ENCODE measurements at regions not wholly inside any gene's neighbourhood (a gene's known extent, or its start where the extent isn't known, plus 50 kb on each side); places are given as distances from the start of the nearest gene placed in this dataset.
"Not testable (repeated sequence)": the region's sequence is repeated elsewhere in the genome, so short reads cannot be mapped to it uniquely, and the experiment has no call there.

GRCh38 chr3:43236008-43236407 lies 50.3 kb upstream of the SNRK start:
- Mint-ChIP-seq H3K4me3 (no peak overlapping the region), H3K9me3 (no peaks in the 10 kb centered on the region), H3K4me1 (ENCODE audit: low read depth in 2 of 2) (peaks cover 0 to 4% of the 10 kb centered on the region in 2 donors), H3K27ac (no peak overlapping the region), H3K27me3 (no peaks in the 10 kb centered on the region), H3K36me3 (ENCODE audit: insufficient read depth) (no peaks in the 10 kb centered on the region)
- ATAC-seq (replicated peaks) (no peak), DNase-seq (no peak)

- Mint-ChIP-seq H3K36me3 (ENCODE audit: insufficient read depth) (no peaks in the 10 kb centered on the region), H3K27ac (peak overlapping the region in 1 of 2 donors; percentile 84)
- DNase-seq, result no peak
Measured at GRCh38 chr3:43233062-43233461, 53.3 kb upstream of the SNRK start.

GRCh38 chr3:43231276-43232000 lies 54.9 kb upstream of the SNRK start:
- Mint-ChIP-seq H3K36me3 (ENCODE audit: insufficient read depth) (peaks cover 3% of the 10 kb centered on the region), H3K4me1 (ENCODE audit: low read depth in 2 of 2) (peaks cover 0 to 2% of the 10 kb centered on the region in 2 donors), H3K4me3 (no peak overlapping the region), H3K9me3 (peaks cover 6 to 7% of the 10 kb centered on the region in 2 donors), H3K27me3 (no peaks in the 10 kb centered on the region), H3K27ac (no peak overlapping the region)
- DNase-seq (no peak), ATAC-seq (replicated peaks) (no peak)

More at GRCh38 chr3:43233062-43233461, 53.3 kb upstream of the SNRK start:
- H3K4me1 Mint-ChIP-seq (ENCODE audit: low read depth in 2 of 2), result peaks cover 0 to 4% of the 10 kb centered on the region in 2 donors
- H3K9me3 Mint-ChIP-seq, result peaks cover 3% of the 10 kb centered on the region in 2 donors
- no peaks in the 10 kb centered on the region for H3K27me3 Mint-ChIP-seq
- ATAC-seq (replicated peaks), result no peak
- no peak overlapping the region for H3K4me3 Mint-ChIP-seq

GRCh38 chr3:43229865-43230264 lies 56.5 kb upstream of the SNRK start:
- H3K27ac Mint-ChIP-seq; H3K27me3 Mint-ChIP-seq; H3K4me3 Mint-ChIP-seq; H3K36me3 Mint-ChIP-seq (ENCODE audit: insufficient read depth); H3K9me3 Mint-ChIP-seq; DNase-seq; H3K4me1 Mint-ChIP-seq (ENCODE audit: low read depth in 2 of 2); ATAC-seq (replicated peaks): not testable (repeated sequence)

- H3K27ac Mint-ChIP-seq; H3K9me3 Mint-ChIP-seq; ATAC-seq (replicated peaks); DNase-seq; H3K36me3 Mint-ChIP-seq (ENCODE audit: insufficient read depth); H3K27me3 Mint-ChIP-seq; H3K4me3 Mint-ChIP-seq: not testable (repeated sequence)
- peaks cover 15 to 21% of the 10 kb centered on the region in 2 donors for H3K4me1 Mint-ChIP-seq (ENCODE audit: low read depth in 2 of 2)
Measured at GRCh38 chr3:43227685-43228084, 58.7 kb upstream of the SNRK start.

- Mint-ChIP-seq H3K4me1 (ENCODE audit: low read depth in 2 of 2) (peaks cover 22% of the 10 kb centered on the region in 2 donors), H3K9me3 (peaks cover 6 to 7% of the 10 kb centered on the region in 2 donors), H3K27ac (peak overlapping the region; percentile 20 to 55), H3K27me3 (no peaks in the 10 kb centered on the region), H3K4me3 (peak overlapping the region in 1 of 2 donors; percentile 2), H3K36me3 (ENCODE audit: insufficient read depth) (peaks cover 3% of the 10 kb centered on the region)
- ATAC-seq (replicated peaks) (peak; percentile 62), DNase-seq (no peak)
Measured at GRCh38 chr3:43224405-43225073, 61.8 kb upstream of the SNRK start.

GRCh38 chr3:43223670-43224364 lies 62.5 kb upstream of the SNRK start:
- ATAC-seq (replicated peaks), result no peak
- Mint-ChIP-seq H3K36me3 (ENCODE audit: insufficient read depth) (peaks cover 3% of the 10 kb centered on the region), H3K4me1 (ENCODE audit: low read depth in 2 of 2) (peaks cover 22% of the 10 kb centered on the region in 2 donors), H3K27me3 (no peaks in the 10 kb centered on the region), H3K9me3 (peaks cover 6 to 7% of the 10 kb centered on the region in 2 donors), H3K4me3 (no peak overlapping the region), H3K27ac (peak overlapping the region; percentile 20 to 55)
- no peak for DNase-seq

GRCh38 chr3:43222590-43222989 lies 63.8 kb upstream of the SNRK start:
- H3K27ac Mint-ChIP-seq, result peak overlapping the region in 1 of 2 donors; percentile 28
- no peaks in the 10 kb centered on the region for H3K9me3 Mint-ChIP-seq
- H3K4me3 Mint-ChIP-seq, result no peak overlapping the region
- DNase-seq (no peak), ATAC-seq (replicated peaks) (no peak)
- H3K36me3 Mint-ChIP-seq (ENCODE audit: insufficient read depth), result peaks cover 3% of the 10 kb centered on the region
- H3K4me1 Mint-ChIP-seq (ENCODE audit: low read depth in 2 of 2), result peaks cover 22% of the 10 kb centered on the region in 2 donors
- no peaks in the 10 kb centered on the region for H3K27me3 Mint-ChIP-seq

GRCh38 chr3:43221076-43221475 lies 65.3 kb upstream of the SNRK start:
- peak overlapping the region; percentile 20 to 81 for H3K27ac Mint-ChIP-seq

GRCh38 chr3:43219616-43220015 lies 66.7 kb upstream of the SNRK start:
- Mint-ChIP-seq H3K9me3 (no peaks in the 10 kb centered on the region), H3K27ac (no peak overlapping the region), H3K4me3 (no peak overlapping the region), H3K36me3 (ENCODE audit: insufficient read depth) (no peaks in the 10 kb centered on the region), H3K27me3 (no peaks in the 10 kb centered on the region), H3K4me1 (ENCODE audit: low read depth in 2 of 2) (peaks cover 26 to 31% of the 10 kb centered on the region in 2 donors)
- no peak for ATAC-seq (replicated peaks)
- no peak for DNase-seq

More at GRCh38 chr3:43221076-43221475, 65.3 kb upstream of the SNRK start:
- H3K9me3 Mint-ChIP-seq, result no peaks in the 10 kb centered on the region
- H3K4me3 Mint-ChIP-seq, result no peak overlapping the region
- ATAC-seq (replicated peaks) (no peak), DNase-seq (no peak)
- no peaks in the 10 kb centered on the region for H3K36me3 Mint-ChIP-seq (ENCODE audit: insufficient read depth)
- H3K27me3 Mint-ChIP-seq, result no peaks in the 10 kb centered on the region
- peaks cover 27 to 28% of the 10 kb centered on the region in 2 donors for H3K4me1 Mint-ChIP-seq (ENCODE audit: low read depth in 2 of 2)

- ATAC-seq (replicated peaks), result no peak
- Mint-ChIP-seq H3K27ac (no peak overlapping the region), H3K4me1 (ENCODE audit: low read depth in 2 of 2) (peaks cover 21 to 24% of the 10 kb centered on the region in 2 donors)
Measured at GRCh38 chr3:43218921-43219320, 67.4 kb upstream of the SNRK start.

GRCh38 chr3:43218156-43218555 lies 68.2 kb upstream of the SNRK start:
- Mint-ChIP-seq H3K27ac (no peak overlapping the region), H3K4me3 (no peak overlapping the region)

More at GRCh38 chr3:43218921-43219320, 67.4 kb upstream of the SNRK start:
- H3K36me3 Mint-ChIP-seq (ENCODE audit: insufficient read depth), result no peaks in the 10 kb centered on the region
- DNase-seq, result no peak
- H3K9me3 Mint-ChIP-seq, result no peaks in the 10 kb centered on the region
- no peaks in the 10 kb centered on the region for H3K27me3 Mint-ChIP-seq
- no peak overlapping the region for H3K4me3 Mint-ChIP-seq

GRCh38 chr3:43217633-43218032 lies 68.7 kb upstream of the SNRK start:
- Mint-ChIP-seq H3K27me3 (no peaks in the 10 kb centered on the region), H3K4me1 (ENCODE audit: low read depth in 2 of 2) (peaks cover 15 to 20% of the 10 kb centered on the region in 2 donors), H3K27ac (no peak overlapping the region), H3K9me3 (no peaks in the 10 kb centered on the region), H3K36me3 (ENCODE audit: insufficient read depth) (no peaks in the 10 kb centered on the region), H3K4me3 (no peak overlapping the region)
- ATAC-seq (replicated peaks), result no peak
- no peak for DNase-seq

More at GRCh38 chr3:43218156-43218555, 68.2 kb upstream of the SNRK start:
- Mint-ChIP-seq H3K4me1 (ENCODE audit: low read depth in 2 of 2) (peaks cover 19 to 20% of the 10 kb centered on the region in 2 donors), H3K9me3 (no peaks in the 10 kb centered on the region), H3K36me3 (ENCODE audit: insufficient read depth) (no peaks in the 10 kb centered on the region), H3K27me3 (no peaks in the 10 kb centered on the region)
- no peak for ATAC-seq (replicated peaks)
- DNase-seq, result no peak
